ENCODE measurements at regions not wholly inside any gene's neighbourhood (a gene's known extent, or its start where the extent isn't known, plus 50 kb on each side); places are given as distances from the start of the nearest gene placed in this dataset.
"Not testable (repeated sequence)": the region's sequence is repeated elsewhere in the genome, so short reads cannot be mapped to it uniquely, and the experiment has no call there.

DNA sequence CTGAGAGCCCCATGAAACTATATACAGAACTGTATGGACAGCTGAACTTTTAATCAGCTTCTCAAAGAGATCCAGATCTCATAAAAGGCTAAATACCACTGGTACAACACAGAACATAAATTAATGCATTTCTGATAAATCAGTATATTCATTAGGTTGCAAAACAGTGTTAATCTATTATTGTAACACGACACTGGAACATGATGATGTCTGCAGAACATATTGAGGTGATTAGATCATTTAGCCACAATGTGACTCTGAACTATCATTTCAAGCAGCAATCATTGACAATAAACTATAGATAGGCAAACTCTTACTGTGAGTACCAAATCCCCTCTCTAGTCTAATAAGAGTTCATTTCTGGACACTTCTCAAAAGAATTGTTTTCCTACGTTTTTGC, 50.3 kb downstream of the GASK1B start:
- DNase-seq (ENCODE audit: insufficient read length, low spot score) (no peak), FAIRE-seq (no peak)
- TF ChIP-seq TAF1 (IDR thresholded peaks at IDR 0.05; ENCODE audit: low read depth, low read length) (no peak), POLR2AphosphoS5 (IDR thresholded peaks at IDR 0.05; ENCODE audit: low read depth, low read length) (no peak), SPI1 (IDR thresholded peaks at IDR 0.05; ENCODE audit: low read depth, low read length) (no peak), POLR2A (IDR thresholded peaks at IDR 0.05; ENCODE audit: low read depth, low read length) (no peak), POU2F2 (IDR thresholded peaks at IDR 0.05; ENCODE audit: low read depth, low read length) (no peak), PAX5 (IDR thresholded peaks at IDR 0.05; ENCODE audit: insufficient read depth, low read length, severe bottlenecking) (no peak)

- TF ChIP-seq POU2F2 (IDR thresholded peaks at IDR 0.05; ENCODE audit: low read depth, low read length) (no peak), SPI1 (IDR thresholded peaks at IDR 0.05; ENCODE audit: low read depth, low read length) (no peak), PAX5 (IDR thresholded peaks at IDR 0.05; ENCODE audit: insufficient read depth, low read length, severe bottlenecking) (no peak), POLR2A (IDR thresholded peaks at IDR 0.05; ENCODE audit: low read depth, low read length) (no peak), POLR2AphosphoS5 (IDR thresholded peaks at IDR 0.05; ENCODE audit: low read depth, low read length) (no peak)
- DNase-seq (ENCODE audit: insufficient read length, low spot score) (no peak), FAIRE-seq (no peak)
Observed at GRCh38 chr4:158121161-158121579, 51.7 kb downstream of the GASK1B start.

DNA sequence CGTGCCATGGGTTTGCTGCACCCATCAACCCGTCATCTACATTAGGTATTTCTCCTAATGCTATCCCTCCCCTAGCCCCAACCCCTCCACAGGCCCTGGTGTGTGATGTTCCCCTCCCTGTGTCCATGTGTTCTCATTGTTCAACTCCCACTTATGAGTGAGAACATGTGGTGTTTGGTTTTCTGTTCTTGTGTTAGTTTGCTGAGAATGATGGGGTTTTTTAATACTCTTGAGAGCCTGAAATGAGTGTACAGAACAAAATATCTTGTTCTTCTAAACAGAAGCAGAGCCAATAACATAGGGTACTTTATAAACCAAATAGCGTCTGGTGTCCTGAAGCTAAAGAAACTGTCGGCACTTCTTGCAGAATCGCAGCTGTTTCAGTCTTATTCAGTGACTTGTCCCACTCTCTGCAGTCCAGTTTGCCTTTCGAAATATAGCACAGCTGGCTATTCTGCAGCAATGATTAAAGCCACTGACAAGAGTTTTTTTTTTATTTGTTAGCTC, 52.1 kb downstream of the GASK1B start:
- not testable (repeated sequence) for FAIRE-seq; DNase-seq (ENCODE audit: insufficient read length, low spot score)

DNA sequence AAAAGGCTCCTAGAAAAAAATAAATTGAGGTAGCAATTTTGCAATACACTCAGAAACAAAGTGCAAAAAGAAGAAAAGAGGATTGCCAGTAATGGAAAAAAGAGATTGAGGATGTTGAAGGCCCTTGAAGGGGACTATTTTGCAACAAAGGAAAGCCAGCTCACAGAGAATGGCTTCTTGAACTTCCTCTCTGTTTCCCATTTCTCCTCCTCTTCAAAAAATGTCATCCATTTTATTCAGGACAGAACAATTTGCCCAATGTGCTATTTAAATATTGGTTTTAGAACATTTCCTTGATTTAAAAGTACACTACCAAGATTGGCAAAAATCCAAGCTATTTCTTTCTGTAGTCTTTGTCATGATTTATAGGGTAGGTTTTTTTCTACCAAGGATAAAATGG, 60.2 kb downstream of the GASK1B start:
- FAIRE-seq (no peak), DNase-seq (ENCODE audit: insufficient read length, low spot score) (no peak)
- TF ChIP-seq POU2F2 (IDR thresholded peaks at IDR 0.05; ENCODE audit: low read depth, low read length) (no peak), TAF1 (IDR thresholded peaks at IDR 0.05; ENCODE audit: low read depth, low read length) (no peak), POLR2A (IDR thresholded peaks at IDR 0.05; ENCODE audit: low read depth, low read length) (no peak), PAX5 (IDR thresholded peaks at IDR 0.05; ENCODE audit: insufficient read depth, low read length, severe bottlenecking) (no peak), POLR2AphosphoS5 (IDR thresholded peaks at IDR 0.05; ENCODE audit: low read depth, low read length) (no peak)

DNA sequence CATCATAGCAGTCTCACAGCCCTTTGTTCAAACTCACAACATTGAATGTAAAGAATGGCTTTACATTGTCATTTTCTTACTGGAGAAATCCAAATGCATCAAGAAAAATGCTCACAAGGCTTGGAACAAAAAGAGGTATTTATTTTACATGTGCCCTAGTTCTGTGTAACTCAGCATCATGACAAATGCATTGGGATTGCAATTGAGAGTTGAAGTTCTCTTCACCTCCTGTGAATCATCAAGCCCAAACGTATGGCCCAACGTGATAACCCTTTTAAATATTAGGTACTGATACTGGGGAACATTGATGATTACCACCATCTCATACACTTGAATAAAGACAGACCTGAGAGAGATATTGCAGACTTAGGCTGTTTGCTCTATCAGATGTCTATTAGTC, 61.6 kb downstream of the GASK1B start:
- FAIRE-seq (no peak), DNase-seq (ENCODE audit: insufficient read length, low spot score) (no peak)
- no peak for TF ChIP-seq TAF1 (IDR thresholded peaks at IDR 0.05; ENCODE audit: low read depth, low read length)
- TF ChIP-seq SPI1 (IDR thresholded peaks at IDR 0.05; ENCODE audit: low read depth, low read length), result no peak
- no peak for TF ChIP-seq PAX5 (IDR thresholded peaks at IDR 0.05; ENCODE audit: insufficient read depth, low read length, severe bottlenecking)
- TF ChIP-seq POLR2AphosphoS5 (IDR thresholded peaks at IDR 0.05; ENCODE audit: low read depth, low read length), result no peak
- no peak for TF ChIP-seq POU2F2 (IDR thresholded peaks at IDR 0.05; ENCODE audit: low read depth, low read length)
- no peak for TF ChIP-seq POLR2A (IDR thresholded peaks at IDR 0.05; ENCODE audit: low read depth, low read length)

DNA sequence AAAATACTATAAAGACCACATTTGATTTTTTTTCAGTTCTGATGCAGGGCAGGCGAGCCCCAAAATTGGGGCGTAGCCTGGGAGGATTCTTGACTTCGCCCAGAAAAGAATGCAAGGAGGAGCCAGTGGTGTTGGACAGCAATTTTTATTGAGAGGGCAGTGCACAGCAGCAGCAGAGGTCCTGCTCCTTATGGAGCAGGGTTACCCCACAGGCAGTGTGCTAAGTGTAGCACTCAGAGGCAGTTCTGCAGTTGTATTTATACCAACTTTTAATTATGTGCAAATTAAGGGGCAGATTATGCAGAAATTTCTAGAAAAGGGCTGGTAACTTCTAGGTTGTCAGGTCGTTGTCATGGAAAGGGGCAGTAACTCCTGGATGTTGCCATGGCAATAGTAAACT, 69.9 kb downstream of the GASK1B start:
- DNase-seq (ENCODE audit: insufficient read length, low spot score) (no peak), FAIRE-seq (no peak)
- TF ChIP-seq POU2F2 (IDR thresholded peaks at IDR 0.05; ENCODE audit: low read depth, low read length) (no peak), PAX5 (IDR thresholded peaks at IDR 0.05; ENCODE audit: insufficient read depth, low read length, severe bottlenecking) (no peak), TAF1 (IDR thresholded peaks at IDR 0.05; ENCODE audit: low read depth, low read length) (no peak), POLR2A (IDR thresholded peaks at IDR 0.05; ENCODE audit: low read depth, low read length) (no peak), SPI1 (IDR thresholded peaks at IDR 0.05; ENCODE audit: low read depth, low read length) (no peak), POLR2AphosphoS5 (IDR thresholded peaks at IDR 0.05; ENCODE audit: low read depth, low read length) (no peak)

GRCh38 chr4:158099686-158100085, 73.1 kb downstream of the GASK1B start:
- FAIRE-seq (no peak), DNase-seq (ENCODE audit: insufficient read length, low spot score) (no peak)
- TF ChIP-seq PAX5 (IDR thresholded peaks at IDR 0.05; ENCODE audit: insufficient read depth, low read length, severe bottlenecking) (no peak), SPI1 (IDR thresholded peaks at IDR 0.05; ENCODE audit: low read depth, low read length) (no peak), POU2F2 (IDR thresholded peaks at IDR 0.05; ENCODE audit: low read depth, low read length) (no peak), POLR2A (IDR thresholded peaks at IDR 0.05; ENCODE audit: low read depth, low read length) (no peak), POLR2AphosphoS5 (IDR thresholded peaks at IDR 0.05; ENCODE audit: low read depth, low read length) (no peak), TAF1 (IDR thresholded peaks at IDR 0.05; ENCODE audit: low read depth, low read length) (no peak)

- no peak for TF ChIP-seq TAF1 (IDR thresholded peaks at IDR 0.05; ENCODE audit: low read depth, low read length)
- TF ChIP-seq SPI1 (IDR thresholded peaks at IDR 0.05; ENCODE audit: low read depth, low read length), result no peak
- TF ChIP-seq POLR2A (IDR thresholded peaks at IDR 0.05; ENCODE audit: low read depth, low read length), result no peak
- FAIRE-seq (no peak), DNase-seq (ENCODE audit: insufficient read length, low spot score) (no peak)
Observed at GRCh38 chr4:158098802-158099201, 74.0 kb downstream of the GASK1B start.

DNA sequence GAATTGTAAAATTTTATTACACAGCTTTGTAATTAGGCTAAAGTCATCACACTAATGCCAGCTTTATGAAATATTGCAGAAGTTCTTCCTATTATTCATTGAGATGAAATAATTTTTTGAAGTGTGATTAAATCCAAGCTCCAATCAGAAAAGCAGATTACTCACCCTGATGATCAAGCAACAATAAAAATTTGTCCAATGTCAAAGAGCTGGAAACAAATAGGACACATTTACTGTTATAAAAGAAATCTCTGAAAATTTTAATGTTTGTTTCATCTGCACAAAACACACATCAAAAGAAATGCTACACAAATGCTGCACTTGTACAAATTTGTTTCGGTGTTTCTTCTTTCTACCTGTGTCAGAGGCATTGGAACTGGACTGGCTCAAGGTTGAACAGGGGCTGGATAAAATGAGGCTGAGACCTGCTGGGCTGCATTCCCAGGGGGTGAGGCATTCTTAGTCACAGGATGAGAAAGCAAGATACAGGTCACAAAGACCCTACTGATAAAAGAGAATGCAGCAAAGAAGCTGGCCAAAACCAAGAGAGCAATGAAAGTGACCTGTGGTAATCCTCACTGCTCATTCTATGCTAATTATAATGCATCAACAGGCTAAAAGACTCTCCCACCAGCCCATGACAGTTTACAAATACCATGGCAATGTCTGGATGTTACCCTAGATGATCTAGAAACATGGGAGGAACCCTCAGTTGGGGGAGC, 78.3 kb downstream of the GASK1B start:
- no peak for FAIRE-seq
- TF ChIP-seq SPI1 (IDR thresholded peaks at IDR 0.05; ENCODE audit: low read depth, low read length), result no peak
- TF ChIP-seq POLR2AphosphoS5 (IDR thresholded peaks at IDR 0.05; ENCODE audit: low read depth, low read length), result no peak
- TF ChIP-seq POLR2A (IDR thresholded peaks at IDR 0.05; ENCODE audit: low read depth, low read length), result no peak
- TF ChIP-seq PAX5 (IDR thresholded peaks at IDR 0.05; ENCODE audit: insufficient read depth, low read length, severe bottlenecking), result no peak
- TF ChIP-seq TAF1 (IDR thresholded peaks at IDR 0.05; ENCODE audit: low read depth, low read length), result no peak
- no peak for TF ChIP-seq POU2F2 (IDR thresholded peaks at IDR 0.05; ENCODE audit: low read depth, low read length)
- no peak for DNase-seq (ENCODE audit: insufficient read length, low spot score)

- TF ChIP-seq POLR2A (IDR thresholded peaks at IDR 0.05; ENCODE audit: low read depth, low read length), result no peak
- no peak for TF ChIP-seq TAF1 (IDR thresholded peaks at IDR 0.05; ENCODE audit: low read depth, low read length)
- no peak for TF ChIP-seq SPI1 (IDR thresholded peaks at IDR 0.05; ENCODE audit: low read depth, low read length)
- TF ChIP-seq PAX5 (IDR thresholded peaks at IDR 0.05; ENCODE audit: insufficient read depth, low read length, severe bottlenecking), result no peak
- TF ChIP-seq POU2F2 (IDR thresholded peaks at IDR 0.05; ENCODE audit: low read depth, low read length), result no peak
- no peak for TF ChIP-seq POLR2AphosphoS5 (IDR thresholded peaks at IDR 0.05; ENCODE audit: low read depth, low read length)
- FAIRE-seq (no peak), DNase-seq (ENCODE audit: insufficient read length, low spot score) (no peak)
Observed at GRCh38 chr4:158090323-158090722, 82.5 kb downstream of the GASK1B start.

DNA sequence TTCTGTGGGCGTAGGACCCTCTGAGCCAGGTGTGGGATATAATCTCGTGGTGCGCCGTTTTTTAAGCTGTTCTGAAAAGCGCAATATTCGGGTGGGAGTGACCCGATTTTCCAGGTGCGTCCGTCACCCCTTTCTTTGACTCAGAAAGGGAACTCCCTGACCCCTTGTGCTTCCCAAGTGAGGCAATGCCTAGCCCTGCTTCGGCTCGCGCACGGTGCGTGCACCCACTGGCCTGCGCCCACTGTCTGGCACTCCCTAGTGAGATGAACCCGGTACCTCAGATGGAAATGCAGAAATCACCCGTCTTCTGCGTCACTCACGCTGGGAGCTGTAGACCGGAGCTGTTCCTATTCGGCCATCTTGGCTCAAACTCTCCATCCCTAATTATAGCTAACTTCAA, 82.9 kb downstream of the GASK1B start:
- not testable (repeated sequence) for DNase-seq (ENCODE audit: insufficient read length, low spot score); FAIRE-seq
